Amniotic epithelial cell (primary cell): ENCODE measurements at regions not wholly inside any gene's neighbourhood (a gene's known extent, or its start where the extent isn't known, plus 50 kb on each side); places are given as distances from the start of the nearest gene placed in this dataset.
"Not testable (repeated sequence)": the region's sequence is repeated elsewhere in the genome, so short reads cannot be mapped to it uniquely, and the experiment has no call there.

ENCODE experiments used
- DNase-seq: peaks from one replicate; pipeline ENCODE4 v3.0.0-alpha.2; 2010; ENCODE audit warnings: low read depth

- no peak for DNase-seq
These were observed 1525.2 kb downstream of the STIM2 start for GRCh38 chr4:28385801-28386200.

- DNase-seq, result no peak
These were observed 1526.1 kb downstream of the STIM2 start for GRCh38 chr4:28386776-28387175.

GRCh38 chr4:28388471-28388870 is 1527.8 kb downstream of the STIM2 start:
- DNase-seq, result peak; percentile 71

DNA sequence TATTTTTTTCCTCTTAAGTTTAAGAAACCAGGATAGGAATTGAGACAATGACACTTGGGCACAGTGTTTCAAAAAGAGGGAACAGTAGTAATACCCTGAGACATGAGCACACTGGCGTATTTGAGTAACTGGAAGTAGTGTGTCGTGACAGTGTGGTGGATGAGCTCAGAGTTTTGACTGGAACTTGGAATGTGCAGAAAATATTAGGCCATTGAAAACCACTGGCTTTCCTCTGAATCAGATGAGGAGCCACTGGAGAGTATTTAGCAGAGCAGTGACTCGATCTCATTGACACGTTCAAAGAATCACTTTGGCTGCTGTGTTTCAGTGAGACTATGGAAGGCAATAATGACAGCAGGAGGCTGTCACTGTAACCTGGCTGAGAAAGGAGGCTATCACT is 1531.2 kb downstream of the STIM2 start:
- DNase-seq, result peak; percentile 50

DNA sequence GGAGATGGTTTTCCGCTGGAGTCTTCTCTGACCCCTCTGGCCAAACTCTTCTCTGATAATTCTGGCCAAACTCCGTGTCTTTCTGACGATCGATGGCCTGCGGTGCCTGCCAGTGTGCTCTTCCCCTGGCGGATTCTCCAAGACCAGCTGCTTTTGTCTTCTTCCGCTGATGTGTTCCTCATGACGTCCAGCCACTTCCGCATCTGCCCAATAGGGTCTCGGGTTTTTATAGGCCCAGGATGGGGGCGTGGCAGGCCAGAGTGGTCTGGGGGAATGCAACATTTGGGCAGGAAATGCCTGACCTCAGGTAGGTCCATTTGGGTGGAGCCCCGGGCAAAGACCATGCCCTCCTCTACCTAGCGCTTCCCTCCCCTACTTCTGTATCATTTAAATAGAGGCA is 1542.1 kb downstream of the STIM2 start:
- DNase-seq, result no peak

DNA sequence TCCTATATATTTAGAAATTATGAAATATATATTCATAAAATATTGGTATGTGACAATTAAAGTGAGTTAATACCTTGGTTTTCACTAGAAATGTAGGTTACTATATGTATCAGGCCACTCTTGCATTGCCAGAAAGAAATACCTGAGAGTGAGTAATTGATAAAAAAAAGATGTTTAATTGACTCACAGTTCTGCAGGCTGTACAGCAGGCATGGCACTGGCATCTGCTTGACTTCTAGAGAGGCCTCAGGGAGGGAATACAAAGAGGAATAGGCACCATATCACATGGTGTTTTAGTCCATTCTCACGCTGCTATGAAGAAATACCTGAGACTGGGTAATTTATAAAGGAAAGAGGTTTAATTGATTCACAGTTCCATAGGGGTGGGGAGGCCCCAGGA is 1560.6 kb downstream of the STIM2 start:
- no peak for DNase-seq

DNA sequence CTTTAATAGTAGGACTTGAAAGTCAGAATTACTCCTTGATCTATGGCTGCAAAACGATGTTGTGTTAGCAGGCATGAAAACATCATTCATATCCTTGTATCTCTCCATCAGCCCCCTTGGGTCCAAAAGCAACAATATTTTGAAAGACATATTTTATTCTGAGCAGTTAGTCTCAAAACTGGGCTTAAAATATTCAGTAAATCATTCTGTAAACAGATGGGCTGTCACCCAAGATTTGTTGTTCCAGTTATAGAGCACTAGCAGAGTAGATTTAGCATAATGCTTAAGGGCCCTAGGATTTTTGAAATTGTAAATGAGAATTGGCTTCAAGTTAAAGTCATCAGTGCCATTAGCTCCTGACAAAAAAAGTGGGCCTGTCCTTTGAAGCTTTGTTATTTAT is 1565.6 kb downstream of the STIM2 start:
- DNase-seq, result no peak

DNA sequence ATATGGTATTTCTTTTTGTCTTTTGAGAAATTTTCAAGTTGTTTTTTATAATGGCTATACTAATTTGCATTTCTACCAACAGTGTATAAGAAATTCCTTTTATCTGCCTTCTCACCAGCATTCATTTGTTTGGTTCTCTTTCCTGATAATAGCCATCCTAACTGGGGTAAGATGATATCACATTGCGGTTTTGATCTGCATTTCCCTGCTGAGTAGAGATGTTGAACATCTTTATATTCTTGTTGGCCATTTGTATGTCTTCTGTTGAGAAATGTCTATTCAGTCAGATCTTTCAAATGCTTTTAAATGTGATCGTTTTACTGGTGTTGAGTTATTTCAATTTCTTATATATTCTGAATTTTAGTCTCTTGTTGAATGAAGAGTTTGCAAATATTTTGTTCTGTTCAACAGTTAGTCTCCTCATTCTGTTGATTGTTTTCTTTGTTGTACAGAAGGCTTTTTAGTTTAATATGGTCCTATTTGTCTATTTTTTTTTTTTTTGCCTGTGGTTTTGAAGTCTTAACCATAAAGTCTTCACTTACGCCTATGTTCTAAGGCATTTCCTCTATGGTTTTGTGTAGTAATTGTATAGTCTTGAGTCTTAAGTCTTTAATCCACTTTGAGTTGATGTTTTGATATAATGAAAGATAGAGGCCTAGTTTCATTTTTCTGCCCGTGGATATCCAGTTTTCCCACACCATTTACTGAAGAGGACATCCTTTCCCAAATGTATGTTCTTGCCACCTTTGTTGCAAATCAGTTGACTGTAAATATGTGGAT is 1566.9 kb downstream of the STIM2 start:
- peak; percentile 55 for DNase-seq

DNA sequence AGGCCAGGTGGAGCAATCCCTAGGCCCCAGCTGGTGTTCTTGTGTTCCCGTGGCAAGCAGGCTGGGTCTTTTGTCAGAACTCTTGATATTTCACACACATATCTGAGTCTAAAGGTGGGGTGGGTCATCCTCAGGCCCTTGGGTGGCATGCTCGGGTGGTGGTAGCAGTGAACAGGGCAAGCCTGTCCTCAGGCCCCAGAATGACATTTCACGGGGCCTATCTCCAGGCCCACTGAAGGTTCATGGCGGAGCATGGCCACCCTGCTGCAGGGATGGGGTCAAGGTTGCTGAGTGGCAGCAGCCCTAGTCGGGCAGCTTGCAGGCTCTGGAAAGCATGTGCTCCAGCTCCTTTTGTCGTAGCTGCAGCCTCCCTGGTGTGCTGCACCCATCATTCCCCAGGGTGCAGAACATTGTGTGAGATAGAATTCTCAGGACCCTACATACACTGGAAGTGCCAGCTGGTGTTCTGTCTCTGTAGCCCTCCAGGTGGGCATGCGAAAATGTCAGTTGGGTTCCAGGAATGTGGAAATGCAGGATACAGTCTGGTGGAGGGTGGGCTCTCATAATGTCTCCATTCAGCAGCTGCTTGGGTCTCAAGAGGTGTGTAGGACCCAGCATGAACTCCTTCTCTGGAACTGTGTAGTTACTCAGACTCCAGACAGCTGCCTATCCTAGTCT is 1571.8 kb downstream of the STIM2 start:
- no peak for DNase-seq

- peak; percentile 20 for DNase-seq
These were observed 1574.7 kb downstream of the STIM2 start for GRCh38 chr4:28435314-28435713.

DNA sequence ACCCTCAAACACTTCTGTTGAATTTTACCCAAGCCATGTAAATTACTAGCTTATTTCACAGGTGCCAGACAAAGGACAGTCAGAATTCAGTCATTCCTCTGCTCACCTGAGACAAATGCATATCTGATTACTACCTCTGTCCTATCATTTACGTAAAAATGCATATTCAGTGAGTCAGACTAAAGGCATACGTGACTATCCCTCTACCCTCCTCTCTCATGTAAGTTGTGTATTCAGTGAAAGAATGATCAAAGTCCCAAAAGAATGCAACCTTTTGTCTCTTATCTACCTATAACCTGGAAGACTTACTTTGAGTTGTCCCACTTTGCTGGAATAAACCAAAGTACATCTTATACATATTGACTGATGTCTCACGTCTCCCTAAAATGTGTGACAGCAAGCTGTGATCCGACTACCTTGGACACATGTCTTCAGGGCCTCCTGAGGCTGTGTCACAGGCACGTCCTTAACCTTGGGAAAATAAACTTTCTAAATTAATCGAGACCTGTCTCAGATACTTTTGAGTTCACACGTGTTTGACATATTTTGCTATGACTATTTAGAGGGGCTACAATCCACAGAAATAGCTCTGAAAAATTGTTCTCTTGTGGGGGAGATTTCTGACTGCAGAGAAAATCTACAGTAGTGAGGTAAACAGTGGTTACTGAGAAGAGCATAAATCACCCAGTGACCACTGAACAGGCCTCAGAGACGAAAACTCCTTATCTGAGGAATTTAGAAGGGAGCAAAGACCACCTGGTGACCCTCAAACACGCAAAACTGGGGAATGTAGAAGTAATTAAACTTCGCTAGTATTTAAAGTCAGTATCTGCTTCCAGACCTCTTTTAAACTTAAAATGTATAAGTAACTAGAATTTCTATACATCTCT is 1575.8 kb downstream of the STIM2 start:
- peak; percentile 72 for DNase-seq

GRCh38 chr4:28443371-28443770 is 1582.7 kb downstream of the STIM2 start:
- DNase-seq, result no peak

- DNase-seq, result peak; percentile 42
These were observed 1583.3 kb downstream of the STIM2 start for GRCh38 chr4:28443801-28444412.

DNA sequence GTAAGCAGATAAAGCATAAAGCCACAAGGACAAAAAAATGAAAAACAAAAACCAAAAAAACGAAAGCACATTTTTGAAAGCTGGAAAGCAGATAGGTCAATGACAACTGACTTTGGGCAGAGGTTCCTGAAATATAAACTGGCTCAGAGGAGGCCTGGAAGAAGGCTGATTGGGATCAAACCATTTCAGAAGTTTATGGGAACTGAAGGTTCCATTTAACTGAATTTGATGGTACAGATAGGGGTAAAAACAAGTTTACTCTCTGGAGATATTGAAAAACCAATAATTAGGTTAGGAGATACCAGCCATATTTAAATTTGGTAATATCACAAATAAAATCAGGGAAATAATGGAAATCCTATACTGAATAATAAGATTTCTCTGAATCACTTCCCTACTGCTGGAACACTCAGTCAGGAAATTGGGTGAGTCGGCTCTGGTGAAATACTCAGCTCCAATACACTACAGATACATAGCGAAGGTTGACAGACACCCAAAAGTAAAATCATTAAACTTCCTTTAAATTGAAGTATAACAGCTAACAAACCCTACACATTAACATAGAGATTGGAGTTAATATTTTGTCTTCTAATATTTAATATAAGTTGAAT is 1584.3 kb downstream of the STIM2 start:
- DNase-seq, result no peak

DNA sequence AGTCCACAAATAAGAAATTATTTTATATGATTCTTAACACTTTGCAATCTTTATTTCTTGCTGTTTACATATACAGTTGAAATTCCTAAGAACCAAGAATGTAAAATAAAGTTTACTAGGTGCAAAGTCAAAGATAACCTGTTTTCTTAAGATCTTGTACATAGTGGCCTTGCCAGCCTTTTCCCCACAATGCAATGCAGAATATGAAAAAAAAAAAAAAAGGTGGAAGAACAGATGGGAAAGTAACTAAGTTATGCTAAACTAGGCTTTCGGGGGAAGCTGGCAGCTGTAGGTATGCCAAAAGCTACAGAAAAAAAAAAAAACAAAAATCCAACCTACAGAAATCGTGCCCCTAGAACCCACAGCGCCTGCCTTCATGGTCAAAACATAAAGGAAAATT is 1588.4 kb downstream of the STIM2 start:
- no peak for DNase-seq

DNA sequence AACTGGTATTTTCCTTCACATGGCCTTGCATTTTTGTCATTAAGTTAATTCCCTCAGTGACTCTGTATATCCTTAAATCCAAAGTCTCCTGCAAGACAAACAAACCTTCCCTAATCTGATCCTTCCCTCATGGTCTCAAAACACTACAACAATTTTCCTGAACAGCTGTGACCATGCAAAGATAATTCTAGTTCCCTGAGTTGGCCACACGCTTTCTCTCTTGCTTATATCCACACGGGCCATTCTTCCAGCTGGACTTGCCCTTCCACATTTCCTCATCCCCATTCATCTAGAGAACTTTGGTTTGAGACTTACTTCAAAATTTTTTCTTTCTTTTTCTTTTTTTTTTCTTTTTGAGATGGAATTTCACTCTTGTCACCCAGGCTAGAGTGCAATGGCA is 1590.7 kb downstream of the STIM2 start:
- no peak for DNase-seq

DNA sequence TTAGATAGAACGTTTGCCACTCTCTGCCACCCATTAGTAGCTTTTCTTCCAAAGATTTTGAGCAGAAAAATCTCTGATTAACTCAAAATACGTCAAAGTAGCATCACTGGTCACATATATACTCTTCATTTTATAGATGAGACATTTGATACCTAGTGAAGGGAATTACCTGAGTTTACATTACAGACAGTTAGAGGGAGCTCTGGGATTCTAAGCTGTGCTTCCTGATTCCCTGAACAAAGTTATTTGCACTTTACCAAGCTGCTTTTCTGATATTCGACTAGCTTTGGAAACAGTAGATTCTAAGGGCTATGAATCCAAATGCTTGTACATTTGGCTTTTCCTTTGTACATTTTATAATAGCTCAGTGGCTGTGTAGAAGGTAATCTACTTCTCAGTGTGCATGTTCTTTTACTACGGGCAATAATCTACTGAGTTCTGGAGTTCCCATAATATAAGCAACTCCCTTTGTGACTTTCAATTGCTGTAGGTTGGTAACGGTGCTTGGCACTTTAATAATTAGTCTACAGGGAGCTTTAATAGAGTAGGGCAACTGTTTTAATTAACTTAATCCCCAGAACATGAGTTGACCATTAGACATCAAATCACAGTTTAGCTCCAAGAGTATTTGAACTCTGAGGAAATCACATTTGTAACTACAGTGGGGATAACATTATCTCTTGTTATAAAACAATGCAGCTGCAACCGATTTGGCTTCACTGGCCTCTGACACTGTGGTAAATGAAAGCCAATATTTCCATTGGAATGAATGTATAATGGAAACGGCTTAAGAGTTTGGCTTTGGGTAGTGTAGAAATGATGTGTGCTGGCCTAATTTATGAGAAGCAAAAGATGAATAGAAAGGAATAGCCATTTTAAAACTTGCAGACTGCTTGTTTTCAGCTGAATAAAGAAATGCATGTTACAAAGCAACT is 1602.4 kb downstream of the STIM2 start:
- no peak for DNase-seq

- no peak for DNase-seq
These were observed 1604.2 kb downstream of the STIM2 start for GRCh38 chr4:28464823-28465222.

GRCh38 chr4:28466886-28467285 is 1606.2 kb downstream of the STIM2 start:
- not testable (repeated sequence) for DNase-seq

GRCh38 chr4:28469387-28469786 is 1608.7 kb downstream of the STIM2 start:
- DNase-seq, result no peak

GRCh38 chr4:28469886-28470285 is 1609.2 kb downstream of the STIM2 start:
- DNase-seq, result peak; percentile 69
